GM12891 (cell line): ENCODE measurements at regions not wholly inside any gene's neighbourhood (a gene's known extent, or its start where the extent isn't known, plus 50 kb on each side); places are given as distances from the start of the nearest gene placed in this dataset.

Source experiments
- POLR2A ChIP-seq: IDR thresholded peaks from 2 replicates; pipeline ENCODE4 v1.6.1; 2011; ENCODE audit warnings: low read depth, low read length, control low read depth
- POLR2AphosphoS5 ChIP-seq: IDR thresholded peaks from 2 replicates; pipeline ENCODE4 v1.6.1; 2011; ENCODE audit warnings: low read depth, low read length, control low read depth
- POU2F2 ChIP-seq: IDR thresholded peaks from 2 replicates; pipeline ENCODE4 v1.6.1; 2011; ENCODE audit warnings: low read depth, mild to moderate bottlenecking, control low read depth, low read length, moderate library complexity
- TAF1 ChIP-seq: IDR thresholded peaks from 2 replicates; pipeline ENCODE4 v1.6.1; 2011; ENCODE audit warnings: low read depth, low read length, control low read depth

- TF ChIP-seq POLR2AphosphoS5: no peak
- TF ChIP-seq POLR2A: no peak
- no peak for TF ChIP-seq POU2F2
- no peak for TF ChIP-seq TAF1
These were observed 128.2 kb downstream of the KLHL28 start for GRCh38 chr14:44833376-44834060.
